H1 (cell line): ENCODE measurements at regions not wholly inside any gene's neighbourhood (a gene's known extent, or its start where the extent isn't known, plus 50 kb on each side); places are given as distances from the start of the nearest gene placed in this dataset.

Experiments used
- CTCF ChIP-seq, 3 experiments: IDR thresholded peaks; 1 replicate in 2 of 3; 2 replicates in 1 of 3; pipeline versions ENCODE4 v1.5.1 to v1.6.1; 2011; ENCODE audit warnings: low read length in 3 of 3, mild to moderate bottlenecking in 3 of 3, inconsistent platforms in 2 of 3, low read depth in 1 of 3, moderate library complexity in 1 of 3; ENCODE audit not compliant: insufficient read depth in 1 of 3; ENCODE audit errors: control extremely low read depth in 1 of 3
- EZH2 ChIP-seq: fragments of 200-600 bp; sonication (generic); IDR thresholded peaks from 2 replicates; pipeline ENCODE4 v1.7.1; 2012; ENCODE audit warnings: low read depth, mild to moderate bottlenecking, moderate library complexity, low read length, inconsistent platforms; ENCODE audit not compliant: severe bottlenecking
- HDAC6 ChIP-seq: IDR thresholded peaks from one replicate; pipeline ENCODE4 v1.7.1; 2012; ENCODE audit warnings: low read depth, mild to moderate bottlenecking, inconsistent platforms, low read length, moderate library complexity
- MAFK ChIP-seq: IDR thresholded peaks from 2 replicates; pipeline ENCODE4 v1.6.1; 2012; ENCODE audit warnings: low read depth, mild to moderate bottlenecking, improper control_type of control experiment, low read length
- RXRA ChIP-seq: IDR thresholded peaks from 2 replicates; pipeline ENCODE4 v1.6.1; 2011; ENCODE audit warnings: low read depth, mild to moderate bottlenecking, low read length, moderate library complexity; ENCODE audit not compliant: insufficient read depth
- SUZ12 ChIP-seq: fragments of 200-600 bp; sonication (generic); IDR thresholded peaks from 2 replicates; pipeline ENCODE4 v1.6.1; 2012; ENCODE audit warnings: mild to moderate bottlenecking, inconsistent platforms, low read length, moderate library complexity, mixed read lengths
- TAF1 ChIP-seq: IDR thresholded peaks from 2 replicates; pipeline ENCODE4 v1.6.1; 2011; ENCODE audit warnings: mild to moderate bottlenecking, low read depth, low read length
- YY1 ChIP-seq: IDR thresholded peaks from 2 replicates; pipeline ENCODE4 v1.6.1; 2011; ENCODE audit warnings: low read depth, mild to moderate bottlenecking, low read length

- no peak for TF ChIP-seq CTCF (IDR thresholded peaks at IDR 0.05; ENCODE audit: control extremely low read depth in 1 of 3, insufficient read depth in 1 of 3, low read depth in 1 of 3, low read length in 3 of 3)
- TF ChIP-seq EZH2 = no peak
- TF ChIP-seq RXRA = no peak
- no peak for TF ChIP-seq YY1
- no peak for TF ChIP-seq HDAC6
- no peak for TF ChIP-seq MAFK
- TF ChIP-seq SUZ12 = no peak
- TF ChIP-seq TAF1 = no peak
These were observed 230.8 kb downstream of the BCAS1 start for GRCh38 chr20:53839423-53840176.
